ENCODE measurements at regions not wholly inside any gene's neighbourhood (a gene's known extent, or its start where the extent isn't known, plus 50 kb on each side); places are given as distances from the start of the nearest gene placed in this dataset.

DNA sequence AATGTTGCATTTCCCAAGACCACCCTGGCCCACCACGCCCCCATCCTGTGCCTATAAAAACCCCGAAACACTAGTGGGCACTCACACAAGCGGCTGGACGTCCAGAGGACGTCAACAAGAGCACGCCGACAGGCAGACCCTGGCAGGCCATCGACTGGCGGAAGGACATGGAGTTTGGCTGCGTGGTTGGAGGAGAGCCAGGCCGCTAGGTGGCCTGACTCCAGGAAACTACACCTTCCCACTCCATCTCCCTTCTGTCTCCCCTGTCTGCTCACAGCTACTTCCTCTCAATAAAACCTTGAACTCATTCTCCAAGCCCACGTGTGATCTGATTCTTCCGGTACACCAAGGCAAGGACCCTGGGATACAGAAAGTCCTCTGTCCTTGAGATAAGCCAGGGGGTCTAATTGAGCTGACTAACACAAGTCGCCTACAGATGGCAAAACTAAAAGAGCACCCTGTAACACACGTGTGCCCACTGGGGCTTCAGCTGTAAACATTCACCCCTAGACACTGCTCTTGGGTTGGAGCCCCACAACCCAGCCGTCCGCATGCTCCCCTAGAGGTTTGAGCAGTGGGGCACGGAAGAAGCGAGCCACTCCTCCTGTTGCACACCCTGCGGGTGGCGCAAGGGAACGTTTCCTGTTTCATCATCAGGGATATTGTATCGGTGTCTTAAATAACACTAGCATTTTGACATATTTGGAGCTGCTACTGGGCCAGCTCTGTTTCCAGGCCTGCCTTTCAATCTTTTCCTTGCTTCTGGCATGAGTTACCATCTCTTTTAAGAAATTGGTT, 54.5 kb upstream of the TAF11L2 start:
- no peak for TF ChIP-seq EZH2 (IDR thresholded peaks at IDR 0.05; ENCODE audit: borderline replicate concordance, low read depth, low read length, poor library complexity, severe bottlenecking)
- TF ChIP-seq, protein P1, sequence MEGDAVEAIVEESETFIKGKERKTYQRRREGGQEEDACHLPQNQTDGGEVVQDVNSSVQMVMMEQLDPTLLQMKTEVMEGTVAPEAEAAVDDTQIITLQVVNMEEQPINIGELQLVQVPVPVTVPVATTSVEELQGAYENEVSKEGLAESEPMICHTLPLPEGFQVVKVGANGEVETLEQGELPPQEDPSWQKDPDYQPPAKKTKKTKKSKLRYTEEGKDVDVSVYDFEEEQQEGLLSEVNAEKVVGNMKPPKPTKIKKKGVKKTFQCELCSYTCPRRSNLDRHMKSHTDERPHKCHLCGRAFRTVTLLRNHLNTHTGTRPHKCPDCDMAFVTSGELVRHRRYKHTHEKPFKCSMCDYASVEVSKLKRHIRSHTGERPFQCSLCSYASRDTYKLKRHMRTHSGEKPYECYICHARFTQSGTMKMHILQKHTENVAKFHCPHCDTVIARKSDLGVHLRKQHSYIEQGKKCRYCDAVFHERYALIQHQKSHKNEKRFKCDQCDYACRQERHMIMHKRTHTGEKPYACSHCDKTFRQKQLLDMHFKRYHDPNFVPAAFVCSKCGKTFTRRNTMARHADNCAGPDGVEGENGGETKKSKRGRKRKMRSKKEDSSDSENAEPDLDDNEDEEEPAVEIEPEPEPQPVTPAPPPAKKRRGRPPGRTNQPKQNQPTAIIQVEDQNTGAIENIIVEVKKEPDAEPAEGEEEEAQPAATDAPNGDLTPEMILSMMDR (conservative IDR thresholded peaks at IDR 0.05; ENCODE audit: low read depth, low read length): peak; percentile 53
